Body of pancreas (tissue), 4 donors: ENCODE measurements at regions not wholly inside any gene's neighbourhood (a gene's known extent, or its start where the extent isn't known, plus 50 kb on each side); places are given as distances from the start of the nearest gene placed in this dataset.

Experiments used
- POLR2A ChIP-seq, 3 donors: fragments of 450-650 bp; IDR thresholded peaks; one replicate each; pipeline ENCODE4 v1.6.1; 2016; ENCODE audit warnings: antibody characterized with exemption in 3 of 3, mild to moderate bottlenecking in 2 of 3
- TF ChIP-seq, protein P1 (sequence below), 7 experiments: fragments of 450-650 bp in 4 of 7; fragments of 200-600 bp in 3 of 7; sonication (generic) in 3 of 7; IDR thresholded peaks; one replicate each; pipeline ENCODE4 v1.5.1; 2016 to 2019; ENCODE audit warnings: antibody characterized with exemption in 7 of 7

DNA sequence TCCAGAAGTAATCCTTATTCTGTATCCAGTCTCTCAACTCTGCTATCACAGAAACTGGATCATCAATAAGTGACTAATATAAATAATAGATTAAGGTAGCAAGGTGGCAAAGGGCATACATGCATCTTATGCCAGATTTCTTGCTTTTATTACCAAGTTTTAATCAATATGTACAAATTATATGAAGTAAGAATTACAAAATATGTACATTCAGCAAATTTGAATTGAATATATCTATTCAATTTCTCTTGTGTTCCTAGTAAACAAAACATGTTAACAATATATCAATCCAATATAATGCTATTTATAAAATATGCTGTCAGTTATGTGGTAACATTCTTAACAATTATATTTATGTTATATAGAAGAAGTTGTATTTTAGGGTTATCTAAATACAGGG is 488.7 kb upstream of the COX7C start:
- TF ChIP-seq, protein P1, sequence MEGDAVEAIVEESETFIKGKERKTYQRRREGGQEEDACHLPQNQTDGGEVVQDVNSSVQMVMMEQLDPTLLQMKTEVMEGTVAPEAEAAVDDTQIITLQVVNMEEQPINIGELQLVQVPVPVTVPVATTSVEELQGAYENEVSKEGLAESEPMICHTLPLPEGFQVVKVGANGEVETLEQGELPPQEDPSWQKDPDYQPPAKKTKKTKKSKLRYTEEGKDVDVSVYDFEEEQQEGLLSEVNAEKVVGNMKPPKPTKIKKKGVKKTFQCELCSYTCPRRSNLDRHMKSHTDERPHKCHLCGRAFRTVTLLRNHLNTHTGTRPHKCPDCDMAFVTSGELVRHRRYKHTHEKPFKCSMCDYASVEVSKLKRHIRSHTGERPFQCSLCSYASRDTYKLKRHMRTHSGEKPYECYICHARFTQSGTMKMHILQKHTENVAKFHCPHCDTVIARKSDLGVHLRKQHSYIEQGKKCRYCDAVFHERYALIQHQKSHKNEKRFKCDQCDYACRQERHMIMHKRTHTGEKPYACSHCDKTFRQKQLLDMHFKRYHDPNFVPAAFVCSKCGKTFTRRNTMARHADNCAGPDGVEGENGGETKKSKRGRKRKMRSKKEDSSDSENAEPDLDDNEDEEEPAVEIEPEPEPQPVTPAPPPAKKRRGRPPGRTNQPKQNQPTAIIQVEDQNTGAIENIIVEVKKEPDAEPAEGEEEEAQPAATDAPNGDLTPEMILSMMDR (IDR thresholded peaks at IDR 0.05), result no peak
- no peak for TF ChIP-seq POLR2A (IDR thresholded peaks at IDR 0.05)
